Neural progenitor cell (in vitro differentiated cells): ENCODE measurements at regions not wholly inside any gene's neighbourhood (a gene's known extent, or its start where the extent isn't known, plus 50 kb on each side); places are given as distances from the start of the nearest gene placed in this dataset.

Experiments used
- DNase-seq: peaks from one replicate; pipeline ENCODE4 v3.0.0-alpha.2; 2016; ENCODE audit warnings: low spot score
- H2AFZ ChIP-seq: fragments of 200-600 bp; sonication (generic); replicated peaks from 2 replicates; pipeline ENCODE4 v1.6.1; 2016; ENCODE audit warnings: antibody characterized with exemption
- H3F3A ChIP-seq: fragments of 200-600 bp; sonication (generic); 2 replicates; pipeline ENCODE4 v1.6.1; 2016; ENCODE audit warnings: antibody characterized with exemption, low read depth
- H3K27ac ChIP-seq: fragments of 200-600 bp; sonication (generic); 2 replicates; pipeline ENCODE4 v1.5.1; 2016; ENCODE audit warnings: mild to moderate bottlenecking
- H3K27me3 ChIP-seq: fragments of 200-600 bp; sonication (generic); 2 replicates; pipeline ENCODE4 v1.6.1; 2016; ENCODE audit warnings: mild to moderate bottlenecking, moderate library complexity
- H3K36me3 ChIP-seq: fragments of 200-600 bp; sonication (generic); 2 replicates; pipeline ENCODE4 v1.5.1; 2016
- H3K4me1 ChIP-seq: fragments of 200-600 bp; sonication (generic); 2 replicates; pipeline ENCODE4 v1.6.1; 2016; ENCODE audit warnings: mixed run types
- H3K4me2 ChIP-seq: fragments of 200-600 bp; sonication (generic); 2 replicates; pipeline ENCODE4 v1.6.1; 2016
- H3K4me3 ChIP-seq: fragments of 200-600 bp; sonication (generic); 2 replicates; pipeline ENCODE4 v1.5.1; 2016
- H3K79me2 ChIP-seq: fragments of 200-600 bp; sonication (generic); 2 replicates; pipeline ENCODE4 v1.6.1; 2016; ENCODE audit warnings: low read depth
- H3K9ac ChIP-seq: fragments of 200-600 bp; sonication (generic); 2 replicates; pipeline ENCODE4 v1.6.1; 2016
- H3K9me3 ChIP-seq: fragments of 200-600 bp; sonication (generic); 2 replicates; pipeline ENCODE4 v1.5.1; 2016; ENCODE audit warnings: low read depth
- H4K20me1 ChIP-seq: fragments of 200-600 bp; sonication (generic); 2 replicates; pipeline ENCODE4 v1.6.1; 2016; ENCODE audit warnings: low read depth
- H3K27ac Mint-ChIP-seq: 3 replicates; pipeline ENCODE4 v1.8.0; 2021; ENCODE audit warnings: mixed read lengths
- H3K27me3 Mint-ChIP-seq: 2 replicates; pipeline ENCODE4 v1.8.0; 2022; ENCODE audit warnings: low read depth, mild to moderate bottlenecking, inconsistent platforms, moderate library complexity, mixed read lengths; ENCODE audit not compliant: insufficient read depth
- H3K36me3 Mint-ChIP-seq: 3 replicates; pipeline ENCODE4 v1.8.0; 2021; ENCODE audit warnings: mixed read lengths
- H3K4me1 Mint-ChIP-seq: 3 replicates; pipeline ENCODE4 v1.8.0; 2021; ENCODE audit warnings: mixed read lengths
- H3K4me3 Mint-ChIP-seq: 3 replicates; pipeline ENCODE4 v1.8.0; 2021; ENCODE audit warnings: mild to moderate bottlenecking, moderate library complexity, mixed read lengths
- H3K9me3 Mint-ChIP-seq: 3 replicates; pipeline ENCODE4 v1.8.0; 2020; ENCODE audit warnings: mixed read lengths
- EZH2 ChIP-seq: fragments of 200-600 bp; sonication (generic); IDR thresholded peaks from 2 replicates; pipeline ENCODE4 v1.6.1; 2017; ENCODE audit warnings: antibody characterized with exemption, mild to moderate bottlenecking, moderate library complexity
- EZH2phosphoT487 ChIP-seq: fragments of 200-600 bp; sonication (generic); IDR thresholded peaks from 2 replicates; pipeline ENCODE4 v1.6.1; 2017; ENCODE audit warnings: antibody characterized with exemption
- TF ChIP-seq, protein P1 (sequence below): fragments of 200-600 bp; sonication (generic); IDR thresholded peaks from 2 replicates; pipeline ENCODE4 v1.5.1; 2017; ENCODE audit warnings: antibody characterized with exemption, mild to moderate bottlenecking

GRCh38 chr10:37680243-37680683 lies 177.1 kb downstream of the ZNF248 start:
- Mint-ChIP-seq H3K27ac (no peak overlapping the region), H3K4me3 (no peak overlapping the region), H3K36me3 (no peaks in the 10 kb centered on the region), H3K4me1 (no peaks in the 10 kb centered on the region), H3K9me3 (peaks cover 50% of the 10 kb centered on the region), H3K27me3 (peaks cover 13% of the 10 kb centered on the region)
- no peaks in the 10 kb centered on the region for H3K9me3 ChIP-seq
- no peaks in the 10 kb centered on the region for H3K4me1 ChIP-seq
- H4K20me1 ChIP-seq, result no peaks in the 10 kb centered on the region
- no peaks in the 10 kb centered on the region for H3K36me3 ChIP-seq
- no peak overlapping the region for H3K9ac ChIP-seq
- H3K79me2 ChIP-seq, result no peaks in the 10 kb centered on the region
- H3K4me3 ChIP-seq, result no peak overlapping the region
- no peaks in the 10 kb centered on the region for H3F3A ChIP-seq
- DNase-seq, result no peak
- TF ChIP-seq, protein P1, sequence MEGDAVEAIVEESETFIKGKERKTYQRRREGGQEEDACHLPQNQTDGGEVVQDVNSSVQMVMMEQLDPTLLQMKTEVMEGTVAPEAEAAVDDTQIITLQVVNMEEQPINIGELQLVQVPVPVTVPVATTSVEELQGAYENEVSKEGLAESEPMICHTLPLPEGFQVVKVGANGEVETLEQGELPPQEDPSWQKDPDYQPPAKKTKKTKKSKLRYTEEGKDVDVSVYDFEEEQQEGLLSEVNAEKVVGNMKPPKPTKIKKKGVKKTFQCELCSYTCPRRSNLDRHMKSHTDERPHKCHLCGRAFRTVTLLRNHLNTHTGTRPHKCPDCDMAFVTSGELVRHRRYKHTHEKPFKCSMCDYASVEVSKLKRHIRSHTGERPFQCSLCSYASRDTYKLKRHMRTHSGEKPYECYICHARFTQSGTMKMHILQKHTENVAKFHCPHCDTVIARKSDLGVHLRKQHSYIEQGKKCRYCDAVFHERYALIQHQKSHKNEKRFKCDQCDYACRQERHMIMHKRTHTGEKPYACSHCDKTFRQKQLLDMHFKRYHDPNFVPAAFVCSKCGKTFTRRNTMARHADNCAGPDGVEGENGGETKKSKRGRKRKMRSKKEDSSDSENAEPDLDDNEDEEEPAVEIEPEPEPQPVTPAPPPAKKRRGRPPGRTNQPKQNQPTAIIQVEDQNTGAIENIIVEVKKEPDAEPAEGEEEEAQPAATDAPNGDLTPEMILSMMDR, result no peak
- no peak for TF ChIP-seq EZH2
- no peak for TF ChIP-seq EZH2phosphoT487
- no peaks in the 10 kb centered on the region for H3K27me3 ChIP-seq
- H2AFZ ChIP-seq, result no peak overlapping the region
- no peak overlapping the region for H3K4me2 ChIP-seq
- H3K27ac ChIP-seq, result no peak overlapping the region

GRCh38 chr10:37679465-37679864 lies 177.9 kb downstream of the ZNF248 start:
- no peak for TF ChIP-seq EZH2phosphoT487
- no peak for TF ChIP-seq EZH2
- TF ChIP-seq, protein P1, result no peak
- Mint-ChIP-seq H3K4me1 (no peaks in the 10 kb centered on the region), H3K27ac (no peak overlapping the region), H3K27me3 (peaks cover 9% of the 10 kb centered on the region), H3K36me3 (no peaks in the 10 kb centered on the region), H3K9me3 (peaks cover 44% of the 10 kb centered on the region), H3K4me3 (no peak overlapping the region)
- no peaks in the 10 kb centered on the region for H3K9me3 ChIP-seq
- H3K27ac ChIP-seq, result no peak overlapping the region
- H3K79me2 ChIP-seq, result no peaks in the 10 kb centered on the region
- H3K4me2 ChIP-seq, result no peak overlapping the region
- no peaks in the 10 kb centered on the region for H3F3A ChIP-seq
- DNase-seq, result no peak
- no peaks in the 10 kb centered on the region for H3K4me1 ChIP-seq
- no peaks in the 10 kb centered on the region for H4K20me1 ChIP-seq
- no peak overlapping the region for H2AFZ ChIP-seq
- no peaks in the 10 kb centered on the region for H3K36me3 ChIP-seq
- H3K27me3 ChIP-seq, result no peaks in the 10 kb centered on the region
- H3K4me3 ChIP-seq, result no peak overlapping the region
- no peak overlapping the region for H3K9ac ChIP-seq

GRCh38 chr10:37675449-37675848 lies 182.0 kb downstream of the ZNF248 start:
- H3K4me3 Mint-ChIP-seq, result no peak overlapping the region
- Histone ChIP-seq H3K4me2 (no peak overlapping the region), H3K4me3 (no peak overlapping the region), H2AFZ (no peak overlapping the region), H3F3A (no peaks in the 10 kb centered on the region), H3K9ac (no peak overlapping the region), H3K4me1 (no peaks in the 10 kb centered on the region), H3K36me3 (no peaks in the 10 kb centered on the region), H3K9me3 (no peaks in the 10 kb centered on the region), H3K27me3 (no peaks in the 10 kb centered on the region), H3K79me2 (no peaks in the 10 kb centered on the region), H3K27ac (no peak overlapping the region), H4K20me1 (no peaks in the 10 kb centered on the region)
- no peaks in the 10 kb centered on the region for H3K36me3 Mint-ChIP-seq
- no peak overlapping the region for H3K27ac Mint-ChIP-seq
- H3K27me3 Mint-ChIP-seq, result peaks cover 3% of the 10 kb centered on the region
- H3K4me1 Mint-ChIP-seq, result no peaks in the 10 kb centered on the region
- DNase-seq, result no peak
- peaks cover 34% of the 10 kb centered on the region for H3K9me3 Mint-ChIP-seq
- TF ChIP-seq, protein P1, result no peak
- TF ChIP-seq EZH2phosphoT487 (no peak), EZH2 (no peak)
